ENCODE measurements at regions not wholly inside any gene's neighbourhood (a gene's known extent, or its start where the extent isn't known, plus 50 kb on each side); places are given as distances from the start of the nearest gene placed in this dataset.

DNA sequence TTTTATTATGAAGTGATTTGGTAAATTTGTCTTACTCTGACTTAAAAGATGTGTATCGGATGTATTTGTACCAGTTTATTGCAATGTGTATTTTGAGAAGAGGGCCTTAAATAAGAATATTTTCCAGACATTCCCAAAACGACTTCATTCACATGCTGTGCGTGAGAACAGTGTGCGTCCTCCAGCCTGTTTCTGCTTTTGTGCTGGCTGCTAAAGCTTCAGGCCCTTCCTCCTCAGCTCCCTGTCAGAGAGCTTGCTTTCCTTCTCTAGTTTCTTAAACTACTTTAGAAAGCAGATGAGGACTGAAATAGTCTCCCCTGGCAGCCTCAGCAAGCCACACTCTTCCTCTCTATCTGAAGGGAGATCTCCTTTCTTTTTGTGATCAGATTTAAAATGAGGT lies 157.8 kb downstream of the SAMD5 start (continued):
- TF ChIP-seq, protein P1, sequence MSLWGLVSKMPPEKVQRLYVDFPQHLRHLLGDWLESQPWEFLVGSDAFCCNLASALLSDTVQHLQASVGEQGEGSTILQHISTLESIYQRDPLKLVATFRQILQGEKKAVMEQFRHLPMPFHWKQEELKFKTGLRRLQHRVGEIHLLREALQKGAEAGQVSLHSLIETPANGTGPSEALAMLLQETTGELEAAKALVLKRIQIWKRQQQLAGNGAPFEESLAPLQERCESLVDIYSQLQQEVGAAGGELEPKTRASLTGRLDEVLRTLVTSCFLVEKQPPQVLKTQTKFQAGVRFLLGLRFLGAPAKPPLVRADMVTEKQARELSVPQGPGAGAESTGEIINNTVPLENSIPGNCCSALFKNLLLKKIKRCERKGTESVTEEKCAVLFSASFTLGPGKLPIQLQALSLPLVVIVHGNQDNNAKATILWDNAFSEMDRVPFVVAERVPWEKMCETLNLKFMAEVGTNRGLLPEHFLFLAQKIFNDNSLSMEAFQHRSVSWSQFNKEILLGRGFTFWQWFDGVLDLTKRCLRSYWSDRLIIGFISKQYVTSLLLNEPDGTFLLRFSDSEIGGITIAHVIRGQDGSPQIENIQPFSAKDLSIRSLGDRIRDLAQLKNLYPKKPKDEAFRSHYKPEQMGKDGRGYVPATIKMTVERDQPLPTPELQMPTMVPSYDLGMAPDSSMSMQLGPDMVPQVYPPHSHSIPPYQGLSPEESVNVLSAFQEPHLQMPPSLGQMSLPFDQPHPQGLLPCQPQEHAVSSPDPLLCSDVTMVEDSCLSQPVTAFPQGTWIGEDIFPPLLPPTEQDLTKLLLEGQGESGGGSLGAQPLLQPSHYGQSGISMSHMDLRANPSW (CRISPR knock-in tag; conservative IDR thresholded peaks at IDR 0.05; ENCODE audit: low read depth): no peak

DNA sequence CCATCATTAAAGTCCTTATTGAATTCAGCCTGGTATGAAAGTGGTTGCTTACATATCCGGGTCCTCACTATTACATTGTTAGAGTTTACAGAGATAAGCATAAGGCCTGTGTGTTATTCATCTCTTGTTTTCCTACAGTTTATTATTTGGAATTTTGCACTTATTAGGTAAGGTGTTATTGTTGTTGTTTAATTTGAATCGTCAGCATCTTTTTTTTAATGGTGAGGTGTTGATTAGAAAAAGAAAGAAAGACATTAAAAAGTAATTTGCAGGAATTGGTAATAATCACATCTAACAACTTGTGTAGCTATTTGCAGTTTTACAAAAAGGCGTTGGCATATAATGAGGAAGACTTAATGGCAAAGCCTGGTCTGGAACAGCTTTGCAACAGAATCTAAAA lies 158.6 kb downstream of the SAMD5 start:
- TF ChIP-seq, protein P2, sequence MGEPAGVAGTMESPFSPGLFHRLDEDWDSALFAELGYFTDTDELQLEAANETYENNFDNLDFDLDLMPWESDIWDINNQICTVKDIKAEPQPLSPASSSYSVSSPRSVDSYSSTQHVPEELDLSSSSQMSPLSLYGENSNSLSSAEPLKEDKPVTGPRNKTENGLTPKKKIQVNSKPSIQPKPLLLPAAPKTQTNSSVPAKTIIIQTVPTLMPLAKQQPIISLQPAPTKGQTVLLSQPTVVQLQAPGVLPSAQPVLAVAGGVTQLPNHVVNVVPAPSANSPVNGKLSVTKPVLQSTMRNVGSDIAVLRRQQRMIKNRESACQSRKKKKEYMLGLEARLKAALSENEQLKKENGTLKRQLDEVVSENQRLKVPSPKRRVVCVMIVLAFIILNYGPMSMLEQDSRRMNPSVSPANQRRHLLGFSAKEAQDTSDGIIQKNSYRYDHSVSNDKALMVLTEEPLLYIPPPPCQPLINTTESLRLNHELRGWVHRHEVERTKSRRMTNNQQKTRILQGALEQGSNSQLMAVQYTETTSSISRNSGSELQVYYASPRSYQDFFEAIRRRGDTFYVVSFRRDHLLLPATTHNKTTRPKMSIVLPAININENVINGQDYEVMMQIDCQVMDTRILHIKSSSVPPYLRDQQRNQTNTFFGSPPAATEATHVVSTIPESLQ (CRISPR knock-in tag; IDR thresholded peaks at IDR 0.05): no peak
- ChIA-PET CTCF (no interaction called here), POLR2A (no interaction called here)
- Mint-ChIP-seq H3K4me3 (no peak overlapping the region), H3K9me3 (peaks cover 21% of the 10 kb centered on the region), H3K36me3 (peaks cover 22% of the 10 kb centered on the region), H3K27me3 (ENCODE audit: low read depth) (no peaks in the 10 kb centered on the region; the same call in 1 of the 2 replicates), H3K4me1 (peaks cover 33% of the 10 kb centered on the region), H3K27ac (no peak overlapping the region)
- DNase-seq (ENCODE audit: low spot score) (no peak), ATAC-seq (no peak)

DNA sequence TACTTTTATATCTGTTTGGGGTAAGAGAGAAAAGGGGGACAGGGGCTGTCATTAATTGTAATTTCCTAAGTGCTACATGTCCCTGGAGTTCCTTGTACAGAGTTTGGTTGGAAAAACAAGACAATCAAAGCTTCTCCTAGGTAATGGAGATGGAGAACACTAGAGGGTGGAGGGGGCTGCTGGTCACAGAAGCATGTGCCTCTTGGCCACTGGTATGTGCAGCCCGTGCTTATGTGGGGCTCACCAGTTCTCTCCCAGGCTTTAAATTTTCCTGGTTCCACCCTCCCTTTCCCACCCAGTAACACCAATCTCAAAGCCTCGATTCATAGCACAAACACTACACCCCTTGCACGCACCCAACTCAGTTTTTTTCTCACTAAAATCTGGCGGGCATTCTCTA lies 165.6 kb downstream of the SAMD5 start:
- H3K4me1 Mint-ChIP-seq: peaks cover 41% of the 10 kb centered on the region
- DNase-seq (ENCODE audit: low spot score) (no peak), ATAC-seq (peak; percentile 66)
- peaks cover 19% of the 10 kb centered on the region for H3K36me3 Mint-ChIP-seq
- H3K4me3 Mint-ChIP-seq: no peak overlapping the region
- no peak for TF ChIP-seq SP1 (CRISPR knock-in tag; conservative IDR thresholded peaks at IDR 0.05)
- TF ChIP-seq RORB (CRISPR knock-in tag; IDR thresholded peaks at IDR 0.05): no peak
- TF ChIP-seq GABPB1 (CRISPR knock-in tag; IDR thresholded peaks at IDR 0.05): no peak
- no peak for TF ChIP-seq MYBL2 (CRISPR knock-in tag; IDR thresholded peaks at IDR 0.05)
- no peak for TF ChIP-seq SMAD3 (CRISPR knock-in tag; IDR thresholded peaks at IDR 0.05; ENCODE audit: borderline replicate concordance)
- no peak for TF ChIP-seq TEAD1 (CRISPR knock-in tag; IDR thresholded peaks at IDR 0.05)
- TF ChIP-seq, protein P3, sequence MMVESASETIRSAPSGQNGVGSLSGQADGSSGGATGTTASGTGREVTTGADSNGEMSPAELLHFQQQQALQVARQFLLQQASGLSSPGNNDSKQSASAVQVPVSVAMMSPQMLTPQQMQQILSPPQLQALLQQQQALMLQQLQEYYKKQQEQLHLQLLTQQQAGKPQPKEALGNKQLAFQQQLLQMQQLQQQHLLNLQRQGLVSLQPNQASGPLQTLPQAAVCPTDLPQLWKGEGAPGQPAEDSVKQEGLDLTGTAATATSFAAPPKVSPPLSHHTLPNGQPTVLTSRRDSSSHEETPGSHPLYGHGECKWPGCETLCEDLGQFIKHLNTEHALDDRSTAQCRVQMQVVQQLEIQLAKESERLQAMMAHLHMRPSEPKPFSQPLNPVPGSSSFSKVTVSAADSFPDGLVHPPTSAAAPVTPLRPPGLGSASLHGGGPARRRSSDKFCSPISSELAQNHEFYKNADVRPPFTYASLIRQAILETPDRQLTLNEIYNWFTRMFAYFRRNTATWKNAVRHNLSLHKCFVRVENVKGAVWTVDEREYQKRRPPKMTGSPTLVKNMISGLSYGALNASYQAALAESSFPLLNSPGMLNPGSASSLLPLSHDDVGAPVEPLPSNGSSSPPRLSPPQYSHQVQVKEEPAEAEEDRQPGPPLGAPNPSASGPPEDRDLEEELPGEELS (CRISPR knock-in tag; IDR thresholded peaks at IDR 0.05): no peak
- TF ChIP-seq, protein P4, sequence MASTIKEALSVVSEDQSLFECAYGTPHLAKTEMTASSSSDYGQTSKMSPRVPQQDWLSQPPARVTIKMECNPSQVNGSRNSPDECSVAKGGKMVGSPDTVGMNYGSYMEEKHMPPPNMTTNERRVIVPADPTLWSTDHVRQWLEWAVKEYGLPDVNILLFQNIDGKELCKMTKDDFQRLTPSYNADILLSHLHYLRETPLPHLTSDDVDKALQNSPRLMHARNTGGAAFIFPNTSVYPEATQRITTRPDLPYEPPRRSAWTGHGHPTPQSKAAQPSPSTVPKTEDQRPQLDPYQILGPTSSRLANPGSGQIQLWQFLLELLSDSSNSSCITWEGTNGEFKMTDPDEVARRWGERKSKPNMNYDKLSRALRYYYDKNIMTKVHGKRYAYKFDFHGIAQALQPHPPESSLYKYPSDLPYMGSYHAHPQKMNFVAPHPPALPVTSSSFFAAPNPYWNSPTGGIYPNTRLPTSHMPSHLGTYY (CRISPR knock-in tag; IDR thresholded peaks at IDR 0.05): no peak
- TF ChIP-seq NR1H2 (CRISPR knock-in tag; IDR thresholded peaks at IDR 0.05): no peak
- TF ChIP-seq TP53 (CRISPR knock-in tag; IDR thresholded peaks at IDR 0.05): no peak
- TF ChIP-seq, protein P5, sequence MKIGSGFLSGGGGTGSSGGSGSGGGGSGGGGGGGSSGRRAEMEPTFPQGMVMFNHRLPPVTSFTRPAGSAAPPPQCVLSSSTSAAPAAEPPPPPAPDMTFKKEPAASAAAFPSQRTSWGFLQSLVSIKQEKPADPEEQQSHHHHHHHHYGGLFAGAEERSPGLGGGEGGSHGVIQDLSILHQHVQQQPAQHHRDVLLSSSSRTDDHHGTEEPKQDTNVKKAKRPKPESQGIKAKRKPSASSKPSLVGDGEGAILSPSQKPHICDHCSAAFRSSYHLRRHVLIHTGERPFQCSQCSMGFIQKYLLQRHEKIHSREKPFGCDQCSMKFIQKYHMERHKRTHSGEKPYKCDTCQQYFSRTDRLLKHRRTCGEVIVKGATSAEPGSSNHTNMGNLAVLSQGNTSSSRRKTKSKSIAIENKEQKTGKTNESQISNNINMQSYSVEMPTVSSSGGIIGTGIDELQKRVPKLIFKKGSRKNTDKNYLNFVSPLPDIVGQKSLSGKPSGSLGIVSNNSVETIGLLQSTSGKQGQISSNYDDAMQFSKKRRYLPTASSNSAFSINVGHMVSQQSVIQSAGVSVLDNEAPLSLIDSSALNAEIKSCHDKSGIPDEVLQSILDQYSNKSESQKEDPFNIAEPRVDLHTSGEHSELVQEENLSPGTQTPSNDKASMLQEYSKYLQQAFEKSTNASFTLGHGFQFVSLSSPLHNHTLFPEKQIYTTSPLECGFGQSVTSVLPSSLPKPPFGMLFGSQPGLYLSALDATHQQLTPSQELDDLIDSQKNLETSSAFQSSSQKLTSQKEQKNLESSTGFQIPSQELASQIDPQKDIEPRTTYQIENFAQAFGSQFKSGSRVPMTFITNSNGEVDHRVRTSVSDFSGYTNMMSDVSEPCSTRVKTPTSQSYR (CRISPR knock-in tag; IDR thresholded peaks at IDR 0.05): no peak
- TF ChIP-seq, protein P6, sequence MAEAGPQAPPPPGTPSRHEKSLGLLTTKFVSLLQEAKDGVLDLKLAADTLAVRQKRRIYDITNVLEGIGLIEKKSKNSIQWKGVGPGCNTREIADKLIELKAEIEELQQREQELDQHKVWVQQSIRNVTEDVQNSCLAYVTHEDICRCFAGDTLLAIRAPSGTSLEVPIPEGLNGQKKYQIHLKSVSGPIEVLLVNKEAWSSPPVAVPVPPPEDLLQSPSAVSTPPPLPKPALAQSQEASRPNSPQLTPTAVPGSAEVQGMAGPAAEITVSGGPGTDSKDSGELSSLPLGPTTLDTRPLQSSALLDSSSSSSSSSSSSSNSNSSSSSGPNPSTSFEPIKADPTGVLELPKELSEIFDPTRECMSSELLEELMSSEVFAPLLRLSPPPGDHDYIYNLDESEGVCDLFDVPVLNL (CRISPR knock-in tag; IDR thresholded peaks at IDR 0.05; ENCODE audit: borderline replicate concordance, low read depth): no peak
- ChIA-PET POLR2A (no interaction called here), CTCF (interaction anchor here (0.5 kb wide), 1 partner anchor 10 kb away, joined by 3 read pairs; no protein-coding TSS in a partner anchor)
- no peak overlapping the region for H3K27ac Mint-ChIP-seq
- H3K9me3 Mint-ChIP-seq: peaks cover 18% of the 10 kb centered on the region
- no peaks in the 10 kb centered on the region; the same call in 1 of the 2 replicates for H3K27me3 Mint-ChIP-seq (ENCODE audit: low read depth)
